HCT116 (cell line): ENCODE measurements at regions not wholly inside any gene's neighbourhood (a gene's known extent, or its start where the extent isn't known, plus 50 kb on each side); places are given as distances from the start of the nearest gene placed in this dataset.

Experiments used
- ATAC-seq: fragments of 200-7000 bp; cut with Tn5 transposase; 2 replicates; pipeline ENCODE4 v1.9.1; 2020; ENCODE audit warnings: mild to moderate bottlenecking, moderate library complexity
- BruUV-seq: library from RNA; stranded (reverse); fragments of 400-500 nt; replicated peaks from 2 replicates; lab custom pipeline; 2021; lab: Mats Ljungman, UMichigan
- CTCF ChIA-PET: fragments of 300-600 bp; sonication (Branson Sonifier 250); formaldehyde crosslinking; loops from one replicate; lab custom pipeline; 2021; ENCODE audit warnings: antibody characterized with exemption; lab: Charles Lee
- POLR2A ChIA-PET: fragments of 300-600, 350-600 bp; sonication (Branson Sonifier 250); formaldehyde crosslinking; loops from one replicate; lab custom pipeline; 2021; ENCODE audit warnings: antibody characterized with exemption; lab: Charles Lee
- RAD21 ChIA-PET, 2 experiments: fragments of 300-600 bp; sonication (Branson Sonifier 250); formaldehyde crosslinking; loops; one replicate each; lab custom pipeline; 2023; ENCODE audit warnings: low total read pairs in 2 of 2; ENCODE audit not compliant: uncharacterized antibody in 2 of 2, unreplicated experiment in 2 of 2, low non-redundant PET in 1 of 2; lab: Charles Lee
- DNase-seq: peaks from one replicate; pipeline ENCODE4 v3.0.0-alpha.2; 2010; ENCODE audit warnings: low read depth, low spot score
- H2AFZ ChIP-seq: fragments of 200-600 bp; shearing (Covaris generic), sonication (generic); 2 replicates; pipeline ENCODE4 v1.6.1; 2017; ENCODE audit warnings: low read depth, mixed run types, mixed read lengths, antibody characterized with exemption, low read length; ENCODE audit not compliant: poor library complexity, severe bottlenecking
- H3K27ac ChIP-seq: 2 replicates; pipeline ENCODE4 v1.5.1; 2012; ENCODE audit warnings: low read depth, low read length
- H3K27me3 ChIP-seq: fragments of 200-600 bp; sonication (generic); 2 replicates; pipeline ENCODE4 v1.6.1; 2016; ENCODE audit warnings: mixed run types, low read length, mixed read lengths; ENCODE audit not compliant: insufficient read depth
- H3K36me3 ChIP-seq, 2 experiments: fragments of 200-500 bp in 1 of 2; fragments of 200-600 bp in 1 of 2; sonication (Bioruptor generic) in 1 of 2; sonication (generic) in 1 of 2; 2 replicates each; pipeline versions ENCODE4 v1.5.1 to v1.6.1; 2014 to 2016; ENCODE audit warnings: low read length in 2 of 2, inconsistent platforms in 1 of 2, mixed read lengths in 1 of 2, mixed run types in 1 of 2; ENCODE audit not compliant: insufficient read depth in 2 of 2, control insufficient read depth in 1 of 2
- H3K4me1 ChIP-seq, 2 experiments: fragments of 200-600 bp in 1 of 2; sonication (generic) in 1 of 2; 2 replicates each; pipeline versions ENCODE4 v1.5.1 to v1.6.1; 2012 to 2017; ENCODE audit warnings: low read length in 2 of 2, inconsistent platforms in 1 of 2, mild to moderate bottlenecking in 1 of 2, mixed read lengths in 1 of 2, mixed run types in 1 of 2, moderate library complexity in 1 of 2; ENCODE audit not compliant: insufficient read depth in 2 of 2, control insufficient read depth in 1 of 2
- H3K4me2 ChIP-seq: fragments of 200-600 bp; sonication (generic); 2 replicates; pipeline ENCODE4 v1.6.1; 2017; ENCODE audit warnings: mixed run types, low read length, mixed read lengths
- H3K4me3 ChIP-seq, 2 experiments: fragments of 200-600 bp in 1 of 2; sonication (generic) in 1 of 2; replicated peaks in 1 of 2; 2 replicates each; pipeline ENCODE4 v1.5.1; 2011 to 2016; ENCODE audit warnings: low read length in 2 of 2, control low read depth in 1 of 2, low read depth in 1 of 2, mild to moderate bottlenecking in 1 of 2, mixed read lengths in 1 of 2, mixed run types in 1 of 2
- H3K79me2 ChIP-seq: fragments of 200-600 bp; sonication (generic); 2 replicates; pipeline ENCODE4 v1.6.1; 2017; ENCODE audit warnings: mild to moderate bottlenecking, mixed run types, low read length, moderate library complexity, mixed read lengths; ENCODE audit not compliant: insufficient read depth
- H3K9ac ChIP-seq: fragments of 200-600 bp; sonication (generic); 2 replicates; pipeline ENCODE4 v1.6.1; 2016; ENCODE audit warnings: low read length, mixed read lengths
- H3K9me2 ChIP-seq: fragments of 200-600 bp; sonication (generic), shearing (Covaris generic); 2 replicates; pipeline ENCODE4 v1.6.1; 2017; ENCODE audit warnings: mixed run types, mild to moderate bottlenecking, moderate library complexity; ENCODE audit not compliant: insufficient read depth
- H3K9me3 ChIP-seq, 2 experiments: fragments of 200-500 bp in 1 of 2; fragments of 200-600 bp in 1 of 2; sonication (Bioruptor generic) in 1 of 2; sonication (generic) in 1 of 2; 2 replicates each; pipeline ENCODE4 v1.6.1; 2014 to 2017; ENCODE audit warnings: low read length in 2 of 2, mixed read lengths in 2 of 2, inconsistent platforms in 1 of 2, low read depth in 1 of 2, mild to moderate bottlenecking in 1 of 2, mixed run types in 1 of 2, moderate library complexity in 1 of 2; ENCODE audit not compliant: control insufficient read depth in 1 of 2, insufficient read depth in 1 of 2
- H4K20me1 ChIP-seq: fragments of 200-600 bp; sonication (generic), shearing (Covaris generic); 2 replicates; pipeline ENCODE4 v1.6.1; 2017; ENCODE audit warnings: mixed run types, mild to moderate bottlenecking, moderate library complexity; ENCODE audit not compliant: insufficient read depth
- CTCF ChIP-seq, 3 experiments: fragments of 200-600 bp in 1 of 3; sonication (generic) in 1 of 3; IDR thresholded peaks in 2 of 3; conservative IDR thresholded peaks in 1 of 3; 2 replicates each; pipeline ENCODE4 v1.5.1; 2012 to 2017; ENCODE audit warnings: low read depth in 2 of 3, low read length in 2 of 3, antibody characterized with exemption in 1 of 3, borderline replicate concordance in 1 of 3, control low read depth in 1 of 3, mild to moderate bottlenecking in 1 of 3, mixed read lengths in 1 of 3, mixed run types in 1 of 3, moderate library complexity in 1 of 3; ENCODE audit not compliant: insufficient read depth in 1 of 3
- EZH2phosphoT487 ChIP-seq: fragments of 200-600 bp; IDR thresholded peaks from 2 replicates; pipeline ENCODE4 v1.6.1; 2018; ENCODE audit warnings: antibody characterized with exemption, borderline replicate concordance
- REST ChIP-seq: IDR thresholded peaks from 2 replicates; pipeline ENCODE4 v1.6.1; 2012; ENCODE audit warnings: low read depth
- intact Hi-C: fragments of 100-400 bp; cut with micrococcal nuclease; formaldehyde crosslinking; loops from 2 replicates; pipeline ENCODE4 v1.10.0; 2022

DNA sequence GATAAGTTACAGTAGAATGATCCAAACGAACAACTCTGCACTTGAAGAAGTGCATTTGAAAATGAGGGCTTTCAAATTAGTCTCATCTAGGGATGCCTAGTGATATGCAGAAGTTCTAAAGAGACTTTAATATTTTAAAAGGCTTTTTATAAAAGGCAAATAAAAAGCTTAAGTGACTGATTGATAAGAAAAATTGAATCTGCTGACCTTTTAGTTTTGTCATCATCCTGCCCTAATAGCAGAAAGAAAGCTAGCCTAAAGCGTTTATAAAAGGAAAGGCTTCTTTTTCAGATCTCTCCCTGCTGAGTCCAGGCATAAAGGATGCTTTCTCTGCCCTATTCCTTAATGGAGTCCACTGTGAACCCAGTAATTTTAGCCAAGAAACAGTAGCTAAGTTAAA lies 72.7 kb upstream of the ALDH1L1 start:
- ATAC-seq: no peak
- Histone ChIP-seq H2AFZ (no peak overlapping the region), H3K4me3 (no peak overlapping the region), H3K9ac (no peak overlapping the region), H3K4me2 (no peak overlapping the region), H3K36me3 (no peaks in the 10 kb centered on the region), H3K9me3 (no peaks in the 10 kb centered on the region), H3K27me3 (no peaks in the 10 kb centered on the region), H3K79me2 (no peaks in the 10 kb centered on the region), H4K20me1 (no peaks in the 10 kb centered on the region), H3K27ac (no peak overlapping the region), H3K4me1 (no peaks in the 10 kb centered on the region), H3K9me2 (no peaks in the 10 kb centered on the region)
- no peak for TF ChIP-seq CTCF (IDR thresholded peaks at IDR 0.05 in 2 of 3, conservative IDR thresholded peaks at IDR 0.05 in 1 of 3; ENCODE audit: borderline replicate concordance in 1 of 3, insufficient read depth in 1 of 3, low read depth in 2 of 3, low read length in 2 of 3)
- no peak for TF ChIP-seq REST
- TF ChIP-seq EZH2phosphoT487: no peak
- BruUV-seq: no TSS peak
- DNase-seq: no peak
- CTCF ChIA-PET: interaction anchor here (0.8 kb wide), 1 partner anchor 9 kb away, joined by 3 read pairs; no protein-coding TSS in a partner anchor
- RAD21 ChIA-PET: no interaction called here
- intact Hi-C loops: loop anchor here (10.0 kb wide), 1 partner anchor 222 kb away; the partner anchor contains the start of gene ZXDC
- POLR2A ChIA-PET: no interaction called here
